Left ventricle myocardium superior (tissue), 1 donor: ENCODE measurements at regions not wholly inside any gene's neighbourhood (a gene's known extent, or its start where the extent isn't known, plus 50 kb on each side); places are given as distances from the start of the nearest gene placed in this dataset.
A peak's percentile ranks its signal among the peaks of the same experiment; 100 is the strongest.

Source experiments
- ATAC-seq: fragments of 200-7000 bp; cut with Tn5 transposase; one replicate; pipeline ENCODE4 v1.9.1; 2020; ENCODE audit warnings: mild to moderate bottlenecking, moderate library complexity
- DNase-seq: peaks from one replicate; pipeline ENCODE4 v3.0.0-alpha.2; 2020
- intact Hi-C: fragments of 100-400 bp; cut with micrococcal nuclease; formaldehyde crosslinking; loops from one replicate; pipeline ENCODE4 v1.11.0; 2022
- donor health status: DM: no; HTN: yes; CAD: no; lungs with severe emphysema.

- intact Hi-C loops: no loop called here
- no peak for ATAC-seq
- no peak for DNase-seq
These were observed 62.2 kb downstream of the NCOR2 start for GRCh38 chr12:124505001-124505818.

- intact Hi-C loops: no loop called here
- DNase-seq (no peak), ATAC-seq (no peak)
These were observed 63.0 kb downstream of the NCOR2 start for GRCh38 chr12:124504273-124505000.

GRCh38 chr12:124503305-124503704, 64.1 kb downstream of the NCOR2 start:
- ATAC-seq (no peak), DNase-seq (no peak)
- intact Hi-C loops: no loop called here

GRCh38 chr12:124502379-124502778, 65.0 kb downstream of the NCOR2 start:
- ATAC-seq: no peak
- intact Hi-C loops: no loop called here
- DNase-seq: no peak

DNA sequence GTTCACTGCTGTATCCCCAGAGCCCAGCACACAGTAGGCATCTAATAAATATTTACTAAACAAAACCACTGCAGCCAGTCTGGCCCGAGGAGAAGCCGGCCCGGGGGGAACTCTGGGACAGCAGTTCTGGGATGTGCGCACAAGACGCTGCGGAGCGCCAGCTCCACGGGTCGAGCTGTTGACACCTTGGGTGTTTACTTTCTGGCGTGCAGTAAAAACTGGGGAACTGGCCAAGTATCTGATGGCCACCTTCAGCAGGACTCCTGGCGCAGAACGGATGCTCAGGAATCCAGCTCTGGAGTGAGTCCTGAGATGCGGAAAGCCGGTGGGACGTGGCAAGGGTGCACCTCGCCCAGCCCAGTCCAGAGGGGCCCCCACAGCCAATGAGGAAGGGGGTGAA, 65.6 kb downstream of the NCOR2 start:
- no peak for DNase-seq
- ATAC-seq: no peak
- intact Hi-C loops: no loop called here

- intact Hi-C loops: no loop called here
- DNase-seq (no peak), ATAC-seq (no peak)
These were observed 66.3 kb downstream of the NCOR2 start for GRCh38 chr12:124501112-124501561.

DNA sequence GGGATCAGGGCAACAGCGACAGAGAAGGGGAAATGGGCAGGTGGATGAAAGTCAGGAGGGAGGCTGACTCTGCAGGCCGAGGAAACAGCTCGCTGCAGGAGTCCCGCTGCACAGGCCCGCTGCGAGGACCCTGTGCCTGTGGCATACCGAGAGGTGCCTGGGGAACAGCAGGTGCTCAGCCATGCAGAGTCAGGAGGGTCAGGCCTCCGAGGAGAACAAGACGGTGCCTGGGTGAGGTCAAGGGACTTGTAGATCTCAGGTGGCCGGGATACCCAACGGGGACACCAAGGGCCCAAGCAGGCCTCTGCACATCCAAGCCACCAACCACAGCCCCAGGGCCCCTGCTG, 67.5 kb downstream of the NCOR2 start:
- intact Hi-C loops: no loop called here
- ATAC-seq: no peak

GRCh38 chr12:124499190-124499753, 68.1 kb downstream of the NCOR2 start:
- ATAC-seq (no peak), DNase-seq (no peak)

More for the DNA sequence above, 67.5 kb downstream of the NCOR2 start:
- DNase-seq: no peak

GRCh38 chr12:124498275-124499189, 68.9 kb downstream of the NCOR2 start:
- peak; percentile 29 for ATAC-seq
- intact Hi-C loops: no loop called here
- DNase-seq: no peak

More at GRCh38 chr12:124499190-124499753, 68.1 kb downstream of the NCOR2 start:
- intact Hi-C loops: no loop called here

DNA sequence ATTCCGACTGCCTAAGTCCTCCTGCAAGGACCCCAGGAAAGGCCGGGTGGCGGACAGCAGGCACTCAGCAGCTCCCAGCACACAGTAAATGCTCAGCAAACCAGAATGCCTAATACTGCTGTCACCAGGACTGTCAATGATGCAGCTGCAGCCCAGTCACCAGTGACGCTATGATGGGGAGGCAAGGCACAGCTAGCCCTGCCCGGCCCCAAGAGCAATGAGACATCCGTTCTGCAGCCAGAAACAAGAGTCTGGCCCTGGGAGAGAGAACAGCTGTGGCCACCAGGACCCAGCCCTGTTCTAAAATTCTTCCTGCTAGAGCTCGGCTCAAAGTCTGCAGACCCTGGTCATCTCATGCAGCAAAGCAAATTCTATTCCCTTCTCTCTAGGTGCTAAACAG, 69.8 kb downstream of the NCOR2 start:
- ATAC-seq (peak; percentile 81), DNase-seq (peak; percentile 85)
- intact Hi-C loops: no loop called here

DNA sequence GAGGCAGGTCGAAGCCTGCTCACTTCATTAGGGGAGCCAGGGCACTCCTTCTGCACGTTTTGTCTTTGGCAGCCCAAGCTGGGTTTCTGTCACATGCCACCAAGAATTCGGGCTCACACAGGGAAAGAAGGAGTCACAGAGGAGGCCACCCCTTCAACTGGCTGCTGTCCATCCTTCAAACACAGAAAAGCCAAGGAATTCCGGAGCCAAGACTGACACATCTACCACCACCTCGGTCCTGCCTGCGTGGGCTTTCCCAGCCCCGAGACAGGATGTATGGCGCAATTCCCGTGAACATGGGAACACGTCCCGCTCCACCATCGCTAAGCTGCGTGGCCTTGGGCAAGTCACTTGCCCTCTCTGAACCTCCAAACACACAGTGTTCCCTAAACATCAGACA, 70.4 kb downstream of the NCOR2 start:
- ATAC-seq (peak; percentile 24), DNase-seq (peak; percentile 59)
- intact Hi-C loops: no loop called here

DNA sequence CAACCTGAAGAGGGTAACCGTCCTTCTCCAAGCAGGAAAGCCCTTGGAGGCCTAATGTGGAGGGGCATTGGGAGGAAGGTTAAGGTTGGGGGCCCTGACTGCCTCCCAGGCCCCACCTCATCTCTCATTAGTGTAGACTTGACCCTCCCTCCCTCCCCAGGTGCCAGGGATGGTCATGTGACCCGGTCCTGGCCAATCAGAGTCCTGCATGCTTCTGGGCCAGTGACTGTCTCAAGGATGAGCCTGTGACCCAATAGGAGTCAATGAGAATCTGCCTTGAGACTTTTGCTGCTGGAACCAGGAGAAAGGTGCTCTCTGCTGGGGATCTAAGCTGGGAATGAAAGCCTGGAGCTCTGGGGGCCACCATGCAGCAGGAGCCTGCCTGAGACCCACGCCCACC, 70.8 kb downstream of the NCOR2 start:
- ATAC-seq: no peak
- intact Hi-C loops: no loop called here
- no peak for DNase-seq

- ATAC-seq (no peak), DNase-seq (no peak)
- intact Hi-C loops: no loop called here
These were observed 72.0 kb downstream of the NCOR2 start for GRCh38 chr12:124495194-124495983.

GRCh38 chr12:124494751-124495129, 72.7 kb downstream of the NCOR2 start:
- DNase-seq (no peak), ATAC-seq (no peak)
- intact Hi-C loops: no loop called here

GRCh38 chr12:124493809-124494750, 73.3 kb downstream of the NCOR2 start:
- ATAC-seq (no peak), DNase-seq (no peak)
- intact Hi-C loops: no loop called here

DNA sequence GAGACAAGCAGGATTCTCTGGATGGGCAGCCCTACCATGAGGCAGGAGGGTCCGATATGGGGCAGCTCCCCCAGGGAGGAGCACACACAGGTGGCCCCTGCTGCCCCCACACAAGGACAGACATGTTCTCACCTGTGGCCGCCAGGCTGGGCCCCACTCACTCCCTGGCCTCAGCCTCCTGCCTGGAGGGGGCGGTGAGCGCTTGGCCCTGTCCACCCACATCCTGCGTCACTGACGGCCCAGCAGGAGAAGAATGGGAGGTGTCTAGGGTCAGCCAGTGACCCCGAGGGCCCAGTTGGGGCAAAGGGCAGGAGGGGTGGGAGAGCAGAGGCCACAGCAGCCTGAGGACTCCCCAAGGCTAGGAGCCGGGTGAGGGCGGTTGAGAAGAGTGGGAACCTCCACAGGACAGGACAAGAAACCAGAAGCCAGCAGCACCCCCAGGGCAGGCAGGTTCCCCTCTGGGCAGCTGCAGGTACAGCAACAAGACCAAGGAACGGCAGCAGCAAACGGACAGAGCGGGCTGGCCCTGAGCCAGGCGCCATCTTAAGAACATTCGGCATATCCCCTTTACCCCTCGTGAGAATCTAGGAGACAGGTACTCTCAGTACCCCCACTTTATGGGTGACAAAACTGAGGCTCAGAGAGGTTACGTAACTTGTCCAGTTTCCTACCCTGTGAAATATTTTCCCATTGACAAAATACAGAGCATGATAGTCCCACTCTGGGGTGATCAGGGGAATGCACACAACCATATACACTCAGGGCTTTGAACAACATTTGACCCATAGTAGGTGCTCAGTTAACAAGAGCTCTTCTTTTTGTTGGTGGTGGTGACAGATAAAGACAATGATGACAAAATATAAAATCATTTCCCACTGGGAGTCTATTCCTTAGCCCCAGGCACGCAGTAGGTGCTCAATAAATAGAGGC, 74.3 kb downstream of the NCOR2 start:
- intact Hi-C loops: no loop called here
- ATAC-seq (no peak), DNase-seq (no peak)
